ENCODE measurements at regions not wholly inside any gene's neighbourhood (a gene's known extent, or its start where the extent isn't known, plus 50 kb on each side); places are given as distances from the start of the nearest gene placed in this dataset.
"Not testable (repeated sequence)": the region's sequence is repeated elsewhere in the genome, so short reads cannot be mapped to it uniquely, and the experiment has no call there.

DNA sequence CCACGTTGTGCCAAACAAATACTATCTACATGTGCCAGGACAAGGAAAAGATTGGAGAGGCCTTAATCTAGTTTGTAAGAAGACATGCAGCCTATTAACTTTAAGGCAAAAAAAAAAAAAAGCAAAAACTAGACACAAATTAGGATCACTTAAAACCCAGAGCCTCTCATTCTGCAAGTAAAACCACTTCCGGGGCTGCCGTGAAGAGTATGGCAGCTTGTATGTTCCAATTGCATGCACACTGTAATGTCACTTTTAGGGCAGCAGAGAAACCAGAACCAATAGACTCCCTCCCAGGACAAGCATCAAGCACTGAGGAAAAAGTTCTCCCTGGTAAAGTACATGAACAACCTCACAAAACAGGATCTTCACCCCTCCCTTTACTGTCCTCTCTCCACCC, 70.6 kb downstream of the RSL24D1 start:
- DNase-seq, result no peak
- H3K4me1 Mint-ChIP-seq (ENCODE audit: low read depth), result no peaks in the 10 kb centered on the region

DNA sequence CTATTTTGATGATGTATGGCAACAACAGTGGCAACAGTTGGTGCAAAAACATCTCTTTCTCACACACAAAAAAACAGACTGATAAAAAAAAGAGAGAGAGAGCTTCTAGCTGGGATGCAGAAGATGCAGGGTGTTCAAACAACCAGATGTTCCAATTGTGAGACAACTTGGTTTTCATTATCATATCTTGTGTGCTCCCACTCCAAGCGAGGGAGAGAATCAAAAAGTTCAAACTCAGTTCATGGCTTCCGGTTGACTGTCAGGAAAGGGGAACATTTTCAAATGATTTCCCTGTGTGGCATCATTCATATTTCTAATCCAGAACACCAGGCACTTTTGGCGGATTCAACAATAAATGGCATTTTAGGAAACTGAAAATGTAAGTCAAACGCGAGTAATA, 72.1 kb downstream of the RSL24D1 start:
- Mint-ChIP-seq H3K36me3 (ENCODE audit: low read depth) (no peaks in the 10 kb centered on the region), H3K9me3 (no peaks in the 10 kb centered on the region), H3K27me3 (peaks cover 18% of the 10 kb centered on the region), H3K4me1 (ENCODE audit: low read depth) (no peaks in the 10 kb centered on the region), H3K4me3 (no peak overlapping the region), H3K27ac (no peak overlapping the region)
- no peak for DNase-seq

More for the DNA sequence above, 70.6 kb downstream of the RSL24D1 start:
- H3K4me3 Mint-ChIP-seq, result no peak overlapping the region
- no peaks in the 10 kb centered on the region for H3K36me3 Mint-ChIP-seq (ENCODE audit: low read depth)
- H3K27ac Mint-ChIP-seq, result no peak overlapping the region
- no peaks in the 10 kb centered on the region for H3K9me3 Mint-ChIP-seq
- peaks cover 22% of the 10 kb centered on the region for H3K27me3 Mint-ChIP-seq

DNA sequence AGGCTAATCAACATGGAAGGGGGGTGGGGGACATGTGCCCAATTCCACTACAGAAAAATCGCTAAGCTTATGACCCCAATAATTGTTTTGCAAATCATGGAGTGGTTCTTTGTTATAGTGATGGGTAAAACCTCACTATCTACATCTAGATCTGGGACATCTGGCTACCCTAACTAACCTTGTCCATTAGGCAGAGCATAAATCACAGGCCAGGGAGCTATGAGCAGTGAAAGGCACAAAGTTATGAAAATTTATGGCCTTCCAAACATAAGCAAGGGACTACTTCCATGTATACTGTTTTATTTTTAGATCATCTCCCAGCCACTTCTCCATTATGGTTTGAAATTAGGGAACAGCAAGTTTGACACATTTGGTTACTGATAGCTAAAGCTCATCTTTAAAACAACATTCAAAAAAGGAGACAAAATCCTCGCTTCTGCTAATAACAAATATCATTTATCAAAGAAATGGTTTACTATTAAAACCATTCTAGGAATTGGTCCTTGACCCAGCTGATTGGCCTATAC, 78.3 kb downstream of the RSL24D1 start:
- no peak for DNase-seq
- H3K9me3 Mint-ChIP-seq, result no peaks in the 10 kb centered on the region
- no peak overlapping the region for H3K4me3 Mint-ChIP-seq
- no peak overlapping the region for H3K27ac Mint-ChIP-seq
- H3K27me3 Mint-ChIP-seq, result peaks cover 11% of the 10 kb centered on the region
- H3K4me1 Mint-ChIP-seq (ENCODE audit: low read depth), result no peaks in the 10 kb centered on the region
- no peaks in the 10 kb centered on the region for H3K36me3 Mint-ChIP-seq (ENCODE audit: low read depth)

DNA sequence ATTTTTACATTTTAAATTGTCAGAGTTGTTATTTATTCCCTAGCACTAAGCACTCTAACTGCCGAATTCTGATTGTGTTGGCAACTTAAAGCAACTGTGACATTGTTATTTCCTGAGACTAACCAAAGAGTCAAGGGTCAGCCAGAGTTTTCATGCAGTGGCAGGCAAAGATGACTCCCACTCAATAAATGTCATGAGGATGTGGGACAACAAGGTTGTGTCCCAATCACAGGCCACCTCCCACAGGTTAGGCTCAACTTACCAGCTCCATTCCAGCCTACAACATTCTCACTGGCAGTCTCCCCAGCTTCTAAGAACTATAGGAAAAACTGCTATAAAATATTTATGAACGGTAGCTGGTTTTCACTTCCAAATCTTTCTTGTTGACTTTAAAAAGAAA, 80.1 kb downstream of the RSL24D1 start:
- H3K4me3 Mint-ChIP-seq, result no peak overlapping the region
- no peaks in the 10 kb centered on the region for H3K4me1 Mint-ChIP-seq (ENCODE audit: low read depth)
- no peaks in the 10 kb centered on the region for H3K27me3 Mint-ChIP-seq
- H3K36me3 Mint-ChIP-seq (ENCODE audit: low read depth), result no peaks in the 10 kb centered on the region
- no peaks in the 10 kb centered on the region for H3K9me3 Mint-ChIP-seq
- DNase-seq, result no peak
- no peak overlapping the region for H3K27ac Mint-ChIP-seq

DNA sequence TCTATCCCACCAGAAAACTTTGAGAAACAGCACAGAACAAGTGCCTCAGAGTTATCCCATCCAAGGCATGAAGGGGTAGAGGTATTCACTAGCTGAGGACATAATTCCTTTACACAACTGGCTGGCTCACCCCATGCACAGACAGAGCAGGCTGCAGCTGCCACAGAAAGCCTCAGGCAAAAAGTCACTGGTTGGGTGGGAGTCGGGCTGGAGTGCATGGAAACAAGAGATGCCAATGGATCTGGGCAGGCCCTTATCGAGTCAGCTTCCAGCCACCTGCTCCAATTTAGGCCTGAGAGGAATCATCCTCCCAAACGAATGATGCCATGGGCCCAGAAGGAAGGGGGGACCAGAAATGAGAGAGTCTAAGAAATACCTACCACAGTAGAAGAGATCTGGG, 83.0 kb downstream of the RSL24D1 start:
- Mint-ChIP-seq H3K27ac (no peak overlapping the region), H3K27me3 (peaks cover 8% of the 10 kb centered on the region), H3K9me3 (no peaks in the 10 kb centered on the region), H3K4me3 (no peak overlapping the region), H3K4me1 (ENCODE audit: low read depth) (no peaks in the 10 kb centered on the region), H3K36me3 (ENCODE audit: low read depth) (no peaks in the 10 kb centered on the region)
- DNase-seq, result no peak

DNA sequence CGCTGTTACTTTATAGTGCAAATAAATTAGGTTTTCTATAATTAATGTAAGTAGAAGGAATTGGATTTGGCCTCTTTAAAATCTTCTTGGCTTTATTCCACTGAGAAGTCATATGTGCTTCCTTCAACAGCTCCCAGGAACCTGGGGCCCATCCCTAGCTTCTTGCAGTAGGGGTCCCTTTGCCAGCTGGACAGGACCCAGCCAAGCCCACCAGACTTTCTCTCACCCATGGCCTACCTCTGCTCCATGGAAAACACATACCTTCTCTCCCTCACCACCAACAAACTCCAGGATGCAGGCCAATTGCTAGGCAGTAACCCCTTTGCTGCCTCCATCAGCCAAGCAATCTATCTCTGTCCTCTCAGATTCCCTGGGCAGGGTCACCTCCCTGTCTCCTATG, 84.0 kb downstream of the RSL24D1 start:
- no peak overlapping the region for H3K4me3 Mint-ChIP-seq
- H3K9me3 Mint-ChIP-seq, result no peaks in the 10 kb centered on the region
- no peaks in the 10 kb centered on the region for H3K36me3 Mint-ChIP-seq (ENCODE audit: low read depth)
- H3K27me3 Mint-ChIP-seq, result peaks cover 8% of the 10 kb centered on the region
- no peak for DNase-seq
- no peaks in the 10 kb centered on the region for H3K4me1 Mint-ChIP-seq (ENCODE audit: low read depth)
- H3K27ac Mint-ChIP-seq, result no peak overlapping the region

DNA sequence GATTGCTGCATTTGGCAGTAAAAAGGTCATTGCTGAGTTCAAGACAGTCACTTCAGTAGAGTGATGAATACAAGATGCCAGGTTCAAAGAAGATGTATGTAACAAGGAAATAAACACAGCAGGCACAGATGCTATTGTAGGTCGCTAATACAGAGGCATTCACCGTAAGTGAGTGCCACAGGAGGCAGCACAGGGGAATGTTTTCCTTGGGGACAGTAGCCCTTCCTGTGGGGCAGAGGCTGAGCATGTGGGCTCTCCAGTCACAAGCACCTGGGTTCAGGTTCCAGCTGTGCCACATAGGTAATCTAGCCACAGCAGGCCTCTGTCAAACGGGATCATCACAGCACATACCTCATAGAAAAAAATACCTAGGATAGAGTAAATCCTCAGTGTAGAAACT, 86.3 kb downstream of the RSL24D1 start:
- H3K4me1 Mint-ChIP-seq (ENCODE audit: low read depth), result no peaks in the 10 kb centered on the region
- no peak overlapping the region for H3K27ac Mint-ChIP-seq
- no peaks in the 10 kb centered on the region for H3K36me3 Mint-ChIP-seq (ENCODE audit: low read depth)
- H3K27me3 Mint-ChIP-seq, result peaks cover 8% of the 10 kb centered on the region
- no peaks in the 10 kb centered on the region for H3K9me3 Mint-ChIP-seq
- no peak for DNase-seq
- no peak overlapping the region for H3K4me3 Mint-ChIP-seq

DNA sequence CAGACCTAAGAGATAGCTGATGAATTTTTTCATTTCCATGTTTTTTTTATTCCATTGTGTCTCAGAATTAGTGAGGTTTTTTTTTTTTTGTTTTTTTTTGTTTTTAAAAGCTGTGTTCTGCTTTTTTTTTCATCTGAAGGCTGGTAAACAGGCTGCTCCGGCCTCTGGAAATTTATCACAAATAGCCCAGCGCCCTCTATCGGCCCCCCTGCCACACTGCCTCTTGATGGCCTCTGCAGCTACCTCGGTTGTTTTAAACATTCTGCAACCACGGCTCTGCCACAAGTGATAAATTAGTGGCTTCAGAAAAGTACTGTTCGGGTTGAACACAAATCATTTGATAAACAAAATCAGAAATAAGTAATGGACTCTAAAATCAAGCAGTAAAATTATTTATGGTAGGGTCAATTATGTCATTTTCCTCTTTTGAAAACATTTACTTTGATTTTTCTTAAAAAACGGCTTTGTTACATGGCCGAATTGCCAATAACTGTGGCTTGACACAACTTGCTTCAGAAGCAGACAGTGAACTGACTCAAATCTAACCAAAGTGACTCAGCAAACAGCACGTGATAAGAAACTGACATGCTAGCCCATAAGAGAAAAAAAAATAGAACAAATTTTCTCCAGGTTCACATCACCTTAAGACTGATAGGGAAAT, 87.8 kb downstream of the RSL24D1 start:
- Mint-ChIP-seq H3K27me3 (peaks cover 8% of the 10 kb centered on the region), H3K4me3 (no peak overlapping the region), H3K36me3 (ENCODE audit: low read depth) (no peaks in the 10 kb centered on the region), H3K4me1 (ENCODE audit: low read depth) (no peaks in the 10 kb centered on the region), H3K9me3 (no peaks in the 10 kb centered on the region), H3K27ac (no peak overlapping the region)
- DNase-seq, result peak; percentile 61

DNA sequence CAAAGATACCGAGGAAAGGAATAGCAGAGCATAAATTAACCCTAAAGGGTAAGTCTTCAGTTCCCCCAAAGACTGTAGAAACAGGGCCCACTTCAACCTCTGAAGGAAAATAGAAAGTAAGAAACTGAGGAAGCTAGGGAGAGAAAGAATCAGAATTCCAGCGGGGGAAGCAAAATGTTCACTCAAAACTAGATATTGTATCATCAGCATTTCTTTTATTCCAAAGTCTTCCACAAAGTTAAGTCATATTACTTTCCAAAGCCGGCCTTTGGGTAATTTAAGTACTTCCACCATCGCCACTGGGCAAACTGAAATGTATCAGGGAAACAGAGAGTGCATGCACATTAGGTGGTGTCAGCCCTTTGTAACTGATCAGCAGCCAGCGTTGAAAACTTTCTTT, 88.3 kb downstream of the RSL24D1 start:
- H3K4me1 Mint-ChIP-seq (ENCODE audit: low read depth), result no peaks in the 10 kb centered on the region
- no peaks in the 10 kb centered on the region for H3K9me3 Mint-ChIP-seq
- H3K27me3 Mint-ChIP-seq, result peaks cover 12% of the 10 kb centered on the region
- DNase-seq, result no peak
- H3K27ac Mint-ChIP-seq, result no peak overlapping the region
- no peaks in the 10 kb centered on the region for H3K36me3 Mint-ChIP-seq (ENCODE audit: low read depth)
- H3K4me3 Mint-ChIP-seq, result no peak overlapping the region

DNA sequence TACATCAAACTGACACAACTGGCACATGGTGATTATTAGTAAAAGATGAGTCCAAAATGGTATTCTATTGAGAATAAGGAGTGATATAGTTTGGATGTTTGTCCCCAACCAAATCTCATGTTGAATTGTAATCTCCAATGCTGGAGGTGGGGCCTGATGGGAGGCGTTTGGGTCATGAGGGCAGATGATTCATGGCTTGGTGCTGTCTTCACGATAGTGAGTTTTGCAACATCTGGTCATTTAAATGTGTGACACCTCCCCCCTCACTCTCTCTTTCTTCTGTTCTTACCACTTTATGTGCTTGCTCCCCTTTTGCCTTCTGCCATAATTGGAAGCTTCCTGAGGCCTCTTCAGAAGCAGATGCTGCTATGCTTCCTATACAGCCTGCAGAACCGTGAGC, 90.6 kb downstream of the RSL24D1 start:
- Mint-ChIP-seq H3K4me1 (ENCODE audit: low read depth) (no peaks in the 10 kb centered on the region), H3K36me3 (ENCODE audit: low read depth) (no peaks in the 10 kb centered on the region), H3K27ac (no peak overlapping the region), H3K9me3 (no peaks in the 10 kb centered on the region), H3K27me3 (peaks cover 14% of the 10 kb centered on the region), H3K4me3 (no peak overlapping the region)
- DNase-seq, result no peak

DNA sequence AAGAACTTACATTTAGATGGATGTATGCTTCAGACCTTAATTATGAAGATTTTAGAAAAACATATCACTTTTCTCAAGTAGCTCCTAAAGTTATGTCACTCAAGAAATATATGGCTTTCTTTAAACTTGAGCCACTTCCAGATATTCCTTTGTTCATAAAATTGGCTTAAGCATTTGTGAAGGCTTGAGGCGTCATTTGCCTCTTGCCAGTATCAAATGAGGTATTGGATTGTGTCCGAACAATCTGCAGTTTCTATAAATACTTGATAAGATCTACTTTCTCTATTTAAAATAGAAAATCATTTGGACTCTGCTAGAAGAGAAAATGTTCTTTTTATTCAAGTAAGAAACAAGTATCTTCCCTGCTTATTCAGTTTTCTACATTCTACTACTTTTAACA, 102.6 kb downstream of the RSL24D1 start:
- Mint-ChIP-seq H3K27me3 (peaks cover 15% of the 10 kb centered on the region), H3K4me1 (ENCODE audit: low read depth) (no peaks in the 10 kb centered on the region), H3K4me3 (no peak overlapping the region), H3K9me3 (no peaks in the 10 kb centered on the region), H3K27ac (no peak overlapping the region), H3K36me3 (ENCODE audit: low read depth) (no peaks in the 10 kb centered on the region)
- no peak for DNase-seq

DNA sequence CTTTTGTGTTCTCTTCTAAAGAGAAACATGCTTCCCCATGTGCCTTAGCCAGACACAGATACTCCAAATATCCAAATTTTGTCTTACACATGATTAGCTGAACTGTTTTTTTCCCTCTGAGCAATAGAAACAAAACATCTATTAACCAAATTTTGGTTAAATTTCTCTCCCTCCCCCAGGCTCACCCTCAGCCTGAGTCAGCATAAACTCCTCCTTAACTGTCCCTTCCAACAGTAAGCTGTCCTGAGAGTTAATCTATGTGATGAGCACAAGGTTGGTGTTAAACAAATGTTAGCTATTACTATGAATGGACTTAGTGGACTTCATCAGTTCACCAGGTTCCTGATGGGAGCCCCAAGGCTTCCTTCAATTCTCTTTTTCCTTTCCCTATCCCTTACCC, 108.5 kb downstream of the RSL24D1 start:
- H3K4me3 Mint-ChIP-seq, result no peak overlapping the region
- H3K9me3 Mint-ChIP-seq, result no peaks in the 10 kb centered on the region

DNA sequence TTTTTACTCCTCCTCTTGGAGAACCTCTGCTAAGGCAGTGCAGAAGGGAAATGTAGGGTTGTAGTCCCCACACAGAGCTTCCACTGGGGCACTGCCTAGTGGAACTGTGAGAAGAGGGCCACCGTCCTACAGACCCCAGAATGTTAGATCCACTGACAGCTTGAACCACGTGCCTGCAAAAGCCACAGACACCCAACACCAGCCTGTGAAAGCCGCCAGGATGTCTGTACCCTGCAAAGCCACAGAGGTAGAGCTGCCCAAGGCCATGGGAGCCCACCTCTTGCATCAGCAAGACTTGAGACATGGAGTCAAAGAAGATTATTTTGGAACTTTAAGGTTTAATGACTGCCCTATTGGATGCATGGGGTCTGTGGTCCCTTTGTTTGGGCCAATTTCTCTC, 112.1 kb downstream of the RSL24D1 start:
- DNase-seq, result no peak
- Mint-ChIP-seq H3K4me1 (ENCODE audit: low read depth) (peaks cover 2% of the 10 kb centered on the region), H3K36me3 (ENCODE audit: low read depth) (no peaks in the 10 kb centered on the region), H3K27me3 (peaks cover 8% of the 10 kb centered on the region), H3K4me3 (no peak overlapping the region), H3K27ac (no peak overlapping the region), H3K9me3 (no peaks in the 10 kb centered on the region)

More for the DNA sequence above, 108.5 kb downstream of the RSL24D1 start:
- H3K4me1 Mint-ChIP-seq (ENCODE audit: low read depth), result peaks cover 2% of the 10 kb centered on the region
- no peak for DNase-seq
- H3K27ac Mint-ChIP-seq, result no peak overlapping the region
- no peaks in the 10 kb centered on the region for H3K36me3 Mint-ChIP-seq (ENCODE audit: low read depth)
- peaks cover 21% of the 10 kb centered on the region for H3K27me3 Mint-ChIP-seq

DNA sequence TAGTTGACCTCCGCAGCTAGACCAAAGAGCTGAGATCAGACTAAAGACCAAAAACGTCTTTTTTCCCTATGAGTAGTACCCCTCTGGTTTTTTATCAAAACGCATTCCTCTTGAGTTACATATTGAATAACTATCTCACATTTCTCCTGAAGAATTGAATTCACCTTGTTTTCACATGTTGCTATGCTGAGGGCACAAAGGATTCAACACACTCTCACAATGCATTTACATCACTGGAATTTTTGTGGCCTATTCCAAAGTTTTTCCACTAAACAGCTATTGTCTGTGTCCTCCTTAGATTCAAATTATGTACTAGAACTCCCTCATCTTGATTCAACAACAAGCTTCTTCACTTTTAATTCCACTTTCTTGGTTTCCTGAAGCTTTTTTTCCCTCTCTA, 112.5 kb downstream of the RSL24D1 start:
- H3K27me3 Mint-ChIP-seq, result peaks cover 8% of the 10 kb centered on the region
- no peaks in the 10 kb centered on the region for H3K9me3 Mint-ChIP-seq
- H3K4me3 Mint-ChIP-seq, result no peak overlapping the region
- H3K4me1 Mint-ChIP-seq (ENCODE audit: low read depth), result peaks cover 2% of the 10 kb centered on the region
- no peaks in the 10 kb centered on the region for H3K36me3 Mint-ChIP-seq (ENCODE audit: low read depth)
- no peak overlapping the region for H3K27ac Mint-ChIP-seq
- DNase-seq, result no peak

DNA sequence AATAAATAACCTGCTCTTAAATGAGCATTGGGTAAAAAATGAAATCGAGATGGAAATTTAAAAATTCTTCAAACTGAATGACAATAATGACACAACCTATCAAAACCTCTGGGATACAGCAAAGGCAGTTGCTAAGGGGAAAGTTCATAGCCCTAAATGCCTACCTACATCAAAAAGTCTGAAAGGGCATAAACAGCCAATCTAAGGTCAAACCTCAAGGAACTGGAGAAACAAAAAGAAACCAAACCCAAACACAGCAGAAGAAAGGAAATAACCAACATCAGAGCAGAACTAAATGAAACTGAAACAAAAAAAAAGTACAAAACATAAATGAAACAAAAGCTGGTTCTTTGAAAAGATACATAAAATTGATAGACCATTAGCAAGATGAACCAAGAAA, 119.7 kb downstream of the RSL24D1 start:
- not testable (repeated sequence) for H3K36me3 Mint-ChIP-seq (ENCODE audit: low read depth); DNase-seq; H3K4me3 Mint-ChIP-seq; H3K27me3 Mint-ChIP-seq
- H3K4me1 Mint-ChIP-seq (ENCODE audit: low read depth), result peaks cover 17% of the 10 kb centered on the region
- H3K9me3 Mint-ChIP-seq, result peaks cover 17% of the 10 kb centered on the region
- peak overlapping the region; percentile 74 for H3K27ac Mint-ChIP-seq

DNA sequence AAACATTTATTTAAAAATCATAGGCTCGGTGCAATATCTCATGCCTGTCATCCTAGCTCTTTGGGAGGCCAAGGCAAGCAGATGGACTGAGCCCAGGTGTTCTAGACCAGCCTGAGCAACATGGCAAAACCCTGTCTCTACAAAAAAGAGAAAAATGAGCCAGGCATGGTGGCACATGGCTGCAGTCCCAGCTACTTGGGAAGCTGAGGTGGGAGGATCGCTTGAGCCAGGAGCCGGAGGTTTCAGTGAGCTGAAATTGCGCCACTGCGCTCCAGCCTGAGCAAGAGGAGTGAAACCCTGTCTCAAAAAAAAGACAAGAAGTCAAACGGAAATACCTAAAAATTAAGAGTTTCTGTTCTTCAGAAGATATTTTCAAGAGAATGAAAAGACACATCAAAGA, 122.3 kb downstream of the RSL24D1 start:
- Mint-ChIP-seq H3K27ac (no peak overlapping the region), H3K27me3 (no peaks in the 10 kb centered on the region), H3K9me3 (peaks cover 17% of the 10 kb centered on the region), H3K4me3 (no peak overlapping the region), H3K4me1 (ENCODE audit: low read depth) (peaks cover 17% of the 10 kb centered on the region), H3K36me3 (ENCODE audit: low read depth) (no peaks in the 10 kb centered on the region)
- no peak for DNase-seq

Data from activated T-cell treated with anti-CD3 and anti-CD28 coated beads, Interleukin-2, amount 50 U/mL, for 24 hours (primary cell).